A673 (cell line): ENCODE measurements at regions not wholly inside any gene's neighbourhood (a gene's known extent, or its start where the extent isn't known, plus 50 kb on each side); places are given as distances from the start of the nearest gene placed in this dataset.

Source experiments
- CTCF ChIP-seq: fragments of 300-800, 200-600 bp; sonication (generic); conservative IDR thresholded peaks from 2 replicates; pipeline ENCODE4 v1.5.1; 2017; ENCODE audit warnings: low read depth, mild to moderate bottlenecking, antibody characterized with exemption, low read length, moderate library complexity, mixed read lengths
- EZH2 ChIP-seq: fragments of 200-600 bp; sonication (generic); IDR thresholded peaks from 2 replicates; pipeline ENCODE4 v1.6.1; 2017; ENCODE audit warnings: borderline replicate concordance, low read depth, mild to moderate bottlenecking, mixed read lengths, antibody characterized with exemption, low read length; ENCODE audit not compliant: poor library complexity, severe bottlenecking

GRCh38 chr5:158637039-158637438 lies 462.7 kb downstream of the EBF1 start:
- TF ChIP-seq CTCF, result no peak
- TF ChIP-seq EZH2, result no peak
